Adrenal gland (tissue), 5 donors: ENCODE measurements at regions not wholly inside any gene's neighbourhood (a gene's known extent, or its start where the extent isn't known, plus 50 kb on each side); places are given as distances from the start of the nearest gene placed in this dataset.

ENCODE experiments used
- CTCF ChIP-seq, 6 experiments: fragments of 450-650 bp in 4 of 6; fragments of 200-600 bp in 2 of 6; sonication (generic) in 1 of 6; IDR thresholded peaks; 1 replicate in 5 of 6; 2 replicates in 1 of 6; pipeline versions ENCODE4 v1.5.1 to v1.8.0; 2016 to 2021; ENCODE audit warnings: antibody characterized with exemption in 6 of 6, mild to moderate bottlenecking in 2 of 6, moderate library complexity in 1 of 6
- POLR2A ChIP-seq, 2 donors: fragments of 450-650 bp; IDR thresholded peaks; one replicate each; pipeline ENCODE4 v1.6.1; 2017; ENCODE audit warnings: antibody characterized with exemption in 2 of 2, mild to moderate bottlenecking in 2 of 2, moderate library complexity in 1 of 2
- donor health status: DM: no; HTN: no; CAD: no.

GRCh38 chr10:62691336-62691735 lies 113.2 kb upstream of the ADO start:
- TF ChIP-seq POLR2A (IDR thresholded peaks at IDR 0.05): no peak
- TF ChIP-seq CTCF (IDR thresholded peaks at IDR 0.05): no peak
